ENCODE measurements at regions not wholly inside any gene's neighbourhood (a gene's known extent, or its start where the extent isn't known, plus 50 kb on each side); places are given as distances from the start of the nearest gene placed in this dataset.

GRCh38 chr4:156103311-156103710 is 149.6 kb upstream of the CTSO start:
- TF ChIP-seq CTCF (IDR thresholded peaks at IDR 0.05; ENCODE audit: low read depth, low read length, missing control alignments): no peak
- in situ Hi-C loops (cut with HindIII; ENCODE audit: low sequenced_read_pairs): no loop called here
- DNase-seq (ENCODE audit: low read depth): no peak
- no peak overlapping the region for H3K4me3 ChIP-seq (ENCODE audit: low read depth, low read length)

GRCh38 chr4:156102411-156102810 is 148.7 kb upstream of the CTSO start:
- DNase-seq (ENCODE audit: low read depth): peak; percentile 23
- no peak for TF ChIP-seq CTCF (IDR thresholded peaks at IDR 0.05; ENCODE audit: low read depth, low read length, missing control alignments)
- no peak overlapping the region for H3K4me3 ChIP-seq (ENCODE audit: low read depth, low read length)
- in situ Hi-C loops (cut with HindIII; ENCODE audit: low sequenced_read_pairs): no loop called here

GRCh38 chr4:156101571-156101970 is 147.9 kb upstream of the CTSO start:
- no peak for TF ChIP-seq CTCF (IDR thresholded peaks at IDR 0.05; ENCODE audit: low read depth, low read length, missing control alignments)
- H3K4me3 ChIP-seq (ENCODE audit: low read depth, low read length): no peak overlapping the region
- no peak for DNase-seq (ENCODE audit: low read depth)
- in situ Hi-C loops (cut with HindIII; ENCODE audit: low sequenced_read_pairs): no loop called here

- H3K4me3 ChIP-seq (ENCODE audit: low read depth, low read length): no peak overlapping the region
- DNase-seq (ENCODE audit: low read depth): peak; percentile 13
- in situ Hi-C loops (cut with HindIII; ENCODE audit: low sequenced_read_pairs): no loop called here
- TF ChIP-seq CTCF (IDR thresholded peaks at IDR 0.05; ENCODE audit: low read depth, low read length, missing control alignments): no peak
Observed at GRCh38 chr4:156100651-156101050, 147.0 kb upstream of the CTSO start.

GRCh38 chr4:156098805-156099204 is 145.1 kb upstream of the CTSO start:
- no peak for DNase-seq (ENCODE audit: low read depth)
- in situ Hi-C loops (cut with HindIII; ENCODE audit: low sequenced_read_pairs): no loop called here
- no peak for TF ChIP-seq CTCF (IDR thresholded peaks at IDR 0.05; ENCODE audit: low read depth, low read length, missing control alignments)
- H3K4me3 ChIP-seq (ENCODE audit: low read depth, low read length): no peak overlapping the region

- in situ Hi-C loops (cut with HindIII; ENCODE audit: low sequenced_read_pairs): no loop called here
- no peak for DNase-seq (ENCODE audit: low read depth)
- no peak overlapping the region for H3K4me3 ChIP-seq (ENCODE audit: low read depth, low read length)
- TF ChIP-seq CTCF (IDR thresholded peaks at IDR 0.05; ENCODE audit: low read depth, low read length, missing control alignments): no peak
Observed at GRCh38 chr4:156085100-156085499, 131.4 kb upstream of the CTSO start.

DNA sequence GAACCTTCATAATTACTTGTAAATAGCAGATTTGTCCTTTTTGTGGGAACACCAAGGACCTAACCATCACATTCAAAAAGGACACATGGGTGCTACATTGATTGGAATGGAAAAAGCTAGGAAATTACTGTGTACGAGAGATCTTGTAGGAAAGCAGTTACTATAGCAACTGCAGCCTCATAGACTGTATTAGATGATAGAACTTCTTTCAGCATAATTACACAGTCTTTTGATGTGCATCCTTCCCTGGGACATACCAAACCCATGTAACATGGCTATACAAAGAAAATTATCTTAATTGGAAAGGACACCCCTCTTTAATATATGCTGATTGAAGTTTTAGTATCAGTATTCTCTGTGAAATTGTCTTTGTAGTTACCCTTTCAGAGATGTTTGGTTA is 130.7 kb upstream of the CTSO start:
- DNase-seq (ENCODE audit: low read depth): no peak
- in situ Hi-C loops (cut with HindIII; ENCODE audit: low sequenced_read_pairs): no loop called here
- no peak for TF ChIP-seq CTCF (IDR thresholded peaks at IDR 0.05; ENCODE audit: low read depth, low read length, missing control alignments)
- H3K4me3 ChIP-seq (ENCODE audit: low read depth, low read length): no peak overlapping the region

All from astrocyte of the cerebellum (primary cell).